ENCODE measurements at regions not wholly inside any gene's neighbourhood (a gene's known extent, or its start where the extent isn't known, plus 50 kb on each side); places are given as distances from the start of the nearest gene placed in this dataset.
"Not testable (repeated sequence)": the region's sequence is repeated elsewhere in the genome, so short reads cannot be mapped to it uniquely, and the experiment has no call there.

DNA sequence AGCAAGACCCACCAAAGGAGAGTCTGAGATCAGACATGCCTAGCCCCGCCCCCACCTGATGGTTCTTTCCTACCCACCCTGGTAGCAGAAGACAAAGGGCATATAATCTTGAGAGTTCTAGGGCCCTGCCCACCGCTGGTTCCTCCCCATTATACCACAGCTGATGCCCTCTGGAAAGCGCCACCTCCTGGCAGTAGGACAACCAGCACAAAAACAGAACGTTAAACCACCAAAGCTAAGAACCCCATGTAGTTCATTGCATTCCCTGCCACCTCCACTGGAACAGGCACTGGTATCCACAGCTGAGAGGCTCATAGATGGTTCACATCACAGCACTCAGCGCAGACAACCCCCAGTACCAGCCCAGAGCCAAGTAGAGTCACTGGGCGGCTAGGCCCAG, 81.2 kb upstream of the TRPC7 start:
- TF ChIP-seq, protein P1, sequence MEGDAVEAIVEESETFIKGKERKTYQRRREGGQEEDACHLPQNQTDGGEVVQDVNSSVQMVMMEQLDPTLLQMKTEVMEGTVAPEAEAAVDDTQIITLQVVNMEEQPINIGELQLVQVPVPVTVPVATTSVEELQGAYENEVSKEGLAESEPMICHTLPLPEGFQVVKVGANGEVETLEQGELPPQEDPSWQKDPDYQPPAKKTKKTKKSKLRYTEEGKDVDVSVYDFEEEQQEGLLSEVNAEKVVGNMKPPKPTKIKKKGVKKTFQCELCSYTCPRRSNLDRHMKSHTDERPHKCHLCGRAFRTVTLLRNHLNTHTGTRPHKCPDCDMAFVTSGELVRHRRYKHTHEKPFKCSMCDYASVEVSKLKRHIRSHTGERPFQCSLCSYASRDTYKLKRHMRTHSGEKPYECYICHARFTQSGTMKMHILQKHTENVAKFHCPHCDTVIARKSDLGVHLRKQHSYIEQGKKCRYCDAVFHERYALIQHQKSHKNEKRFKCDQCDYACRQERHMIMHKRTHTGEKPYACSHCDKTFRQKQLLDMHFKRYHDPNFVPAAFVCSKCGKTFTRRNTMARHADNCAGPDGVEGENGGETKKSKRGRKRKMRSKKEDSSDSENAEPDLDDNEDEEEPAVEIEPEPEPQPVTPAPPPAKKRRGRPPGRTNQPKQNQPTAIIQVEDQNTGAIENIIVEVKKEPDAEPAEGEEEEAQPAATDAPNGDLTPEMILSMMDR (IDR thresholded peaks at IDR 0.05; ENCODE audit: unreplicated experiment): no peak
- Mint-ChIP-seq H3K36me3 (ENCODE audit: low read depth, unreplicated experiment) (peaks cover 3% of the 10 kb centered on the region), H3K4me3 (ENCODE audit: unreplicated experiment) (no peak overlapping the region), H3K27ac (ENCODE audit: unreplicated experiment) (no peak overlapping the region), H3K9me3 (ENCODE audit: unreplicated experiment) (no peaks in the 10 kb centered on the region), H3K27me3 (ENCODE audit: unreplicated experiment) (peaks cover 3% of the 10 kb centered on the region), H3K4me1 (ENCODE audit: unreplicated experiment) (peaks cover 8% of the 10 kb centered on the region)
- no peak for DNase-seq (ENCODE audit: low spot score)

DNA sequence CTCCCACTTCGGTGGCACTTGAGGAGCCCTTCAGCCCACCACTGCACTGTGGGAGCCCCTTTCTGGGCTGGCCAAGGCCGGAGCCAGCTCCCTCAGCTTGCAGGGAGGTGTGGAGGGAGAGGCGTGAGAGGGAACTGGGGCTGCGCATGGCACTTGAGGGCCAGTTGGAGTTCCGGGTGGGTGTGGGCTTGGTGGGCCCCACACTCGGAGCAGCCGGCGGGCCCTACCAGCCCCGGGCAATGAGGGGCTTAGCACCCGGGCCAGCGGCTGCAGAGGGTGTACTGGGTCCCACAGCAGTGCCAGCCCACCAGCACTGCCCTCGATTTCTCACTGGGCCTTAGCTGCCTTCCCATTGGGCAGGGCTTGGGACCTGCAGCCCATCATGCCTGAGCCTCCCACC, 78.8 kb upstream of the TRPC7 start:
- H3K4me3 Mint-ChIP-seq (ENCODE audit: unreplicated experiment); H3K9me3 Mint-ChIP-seq (ENCODE audit: unreplicated experiment); H3K36me3 Mint-ChIP-seq (ENCODE audit: low read depth, unreplicated experiment); DNase-seq (ENCODE audit: low spot score); H3K27ac Mint-ChIP-seq (ENCODE audit: unreplicated experiment); H3K4me1 Mint-ChIP-seq (ENCODE audit: unreplicated experiment); H3K27me3 Mint-ChIP-seq (ENCODE audit: unreplicated experiment): not testable (repeated sequence)

DNA sequence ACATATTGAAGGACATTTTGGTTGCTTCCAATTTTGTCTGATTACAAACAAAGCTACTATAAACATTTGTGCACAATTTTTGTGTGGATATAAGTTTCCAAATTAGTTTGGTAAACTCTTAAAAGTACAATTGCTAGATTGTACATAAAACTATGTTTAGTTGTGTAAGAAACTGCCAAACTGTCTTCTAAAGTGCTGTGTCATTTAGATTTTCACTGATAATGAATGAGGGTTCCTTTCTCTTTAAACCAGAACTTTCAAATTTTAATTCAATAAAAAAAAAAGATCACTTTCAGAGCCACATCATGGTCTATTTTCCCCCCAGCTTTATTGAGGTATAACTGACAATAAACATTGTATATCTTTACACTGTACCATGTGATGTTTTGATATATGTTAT, 74.0 kb upstream of the TRPC7 start:
- no peak for DNase-seq (ENCODE audit: low spot score)
- peaks cover 9% of the 10 kb centered on the region for H3K4me1 Mint-ChIP-seq (ENCODE audit: unreplicated experiment)
- no peaks in the 10 kb centered on the region for H3K27me3 Mint-ChIP-seq (ENCODE audit: unreplicated experiment)
- H3K36me3 Mint-ChIP-seq (ENCODE audit: low read depth, unreplicated experiment): no peaks in the 10 kb centered on the region
- TF ChIP-seq, protein P1 (IDR thresholded peaks at IDR 0.05; ENCODE audit: unreplicated experiment): no peak
- H3K9me3 Mint-ChIP-seq (ENCODE audit: unreplicated experiment): no peaks in the 10 kb centered on the region
- no peak overlapping the region for H3K27ac Mint-ChIP-seq (ENCODE audit: unreplicated experiment)
- no peak overlapping the region for H3K4me3 Mint-ChIP-seq (ENCODE audit: unreplicated experiment)

DNA sequence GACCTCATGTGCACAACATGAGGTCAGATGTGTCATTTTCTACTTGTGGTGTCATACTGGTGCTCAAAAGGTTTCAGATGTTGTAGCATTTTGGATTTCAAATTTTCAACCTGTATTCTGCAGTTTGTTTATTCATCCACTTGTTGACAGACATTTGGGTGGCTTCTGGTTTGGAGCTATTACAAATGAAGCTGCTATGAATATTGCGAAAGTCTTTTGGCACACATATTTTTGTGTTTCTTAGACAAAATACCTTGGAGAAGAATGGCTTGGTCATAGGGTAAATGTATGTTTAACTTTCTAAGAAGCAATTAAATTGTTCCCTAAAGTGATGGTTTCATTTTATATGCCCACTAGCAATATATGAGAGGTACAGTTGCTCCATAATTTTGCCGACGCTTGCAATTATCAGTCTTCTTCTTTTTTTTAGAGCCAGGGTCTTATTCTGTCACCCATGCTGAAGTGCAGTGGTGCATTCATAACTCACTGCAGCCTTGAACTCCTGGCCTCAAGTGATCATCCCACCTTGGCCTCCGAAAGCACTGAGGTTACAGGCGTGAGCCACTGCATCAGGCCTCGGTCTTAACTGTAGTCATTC, 70.7 kb upstream of the TRPC7 start:
- no peak for DNase-seq (ENCODE audit: low spot score)
- Mint-ChIP-seq H3K4me3 (ENCODE audit: unreplicated experiment) (no peak overlapping the region), H3K27me3 (ENCODE audit: unreplicated experiment) (no peaks in the 10 kb centered on the region), H3K36me3 (ENCODE audit: low read depth, unreplicated experiment) (no peaks in the 10 kb centered on the region), H3K27ac (ENCODE audit: unreplicated experiment) (no peak overlapping the region), H3K9me3 (ENCODE audit: unreplicated experiment) (no peaks in the 10 kb centered on the region), H3K4me1 (ENCODE audit: unreplicated experiment) (peaks cover 5% of the 10 kb centered on the region)
- TF ChIP-seq, protein P1 (IDR thresholded peaks at IDR 0.05; ENCODE audit: unreplicated experiment): no peak

DNA sequence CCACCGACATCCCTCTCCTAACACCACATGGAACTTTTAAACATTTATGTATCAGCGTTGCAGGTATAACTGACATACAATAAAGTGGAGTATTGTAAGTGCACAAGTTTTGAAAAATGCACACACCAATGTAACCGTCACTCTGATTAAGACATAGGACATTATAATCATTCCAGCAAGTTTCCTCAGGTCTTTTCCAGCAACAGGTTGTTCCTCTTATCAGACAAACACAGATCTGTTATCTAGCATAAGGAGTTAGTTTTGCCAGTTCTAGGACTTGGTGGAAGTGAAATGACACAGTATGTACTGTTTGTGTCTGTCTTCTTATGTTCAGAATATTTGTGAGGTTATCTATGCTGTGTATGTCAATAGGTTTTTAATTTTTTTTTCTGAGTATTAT, 69.5 kb upstream of the TRPC7 start:
- TF ChIP-seq, protein P1 (IDR thresholded peaks at IDR 0.05; ENCODE audit: unreplicated experiment): no peak
- H3K36me3 Mint-ChIP-seq (ENCODE audit: low read depth, unreplicated experiment): no peaks in the 10 kb centered on the region
- H3K27me3 Mint-ChIP-seq (ENCODE audit: unreplicated experiment): no peaks in the 10 kb centered on the region
- DNase-seq (ENCODE audit: low spot score): no peak
- no peaks in the 10 kb centered on the region for H3K9me3 Mint-ChIP-seq (ENCODE audit: unreplicated experiment)
- peaks cover 5% of the 10 kb centered on the region for H3K4me1 Mint-ChIP-seq (ENCODE audit: unreplicated experiment)
- no peak overlapping the region for H3K27ac Mint-ChIP-seq (ENCODE audit: unreplicated experiment)
- H3K4me3 Mint-ChIP-seq (ENCODE audit: unreplicated experiment): no peak overlapping the region
